H1 (cell line): ENCODE measurements at regions not wholly inside any gene's neighbourhood (a gene's known extent, or its start where the extent isn't known, plus 50 kb on each side); places are given as distances from the start of the nearest gene placed in this dataset.
"Not testable (repeated sequence)": the region's sequence is repeated elsewhere in the genome, so short reads cannot be mapped to it uniquely, and the experiment has no call there.

Experiments
- CEBPB ChIP-seq: IDR thresholded peaks from 2 replicates; pipeline ENCODE4 v1.6.1; 2012; ENCODE audit warnings: low read depth, low read length
- CTCF ChIP-seq, 3 experiments: IDR thresholded peaks; 1 replicate in 2 of 3; 2 replicates in 1 of 3; pipeline versions ENCODE4 v1.5.1 to v1.6.1; 2011; ENCODE audit warnings: low read length in 3 of 3, mild to moderate bottlenecking in 3 of 3, inconsistent platforms in 2 of 3, low read depth in 1 of 3, moderate library complexity in 1 of 3; ENCODE audit not compliant: insufficient read depth in 1 of 3; ENCODE audit errors: control extremely low read depth in 1 of 3
- EZH2 ChIP-seq: fragments of 200-600 bp; sonication (generic); IDR thresholded peaks from 2 replicates; pipeline ENCODE4 v1.7.1; 2012; ENCODE audit warnings: low read depth, mild to moderate bottlenecking, moderate library complexity, low read length, inconsistent platforms; ENCODE audit not compliant: severe bottlenecking
- PHF8 ChIP-seq: fragments of 200-600 bp; sonication (generic); conservative IDR thresholded peaks from 2 replicates; pipeline ENCODE4 v1.7.1; 2012; ENCODE audit warnings: low read depth, mild to moderate bottlenecking, inconsistent platforms, low read length, moderate library complexity
- TAF1 ChIP-seq: IDR thresholded peaks from 2 replicates; pipeline ENCODE4 v1.6.1; 2011; ENCODE audit warnings: mild to moderate bottlenecking, low read depth, low read length
- YY1 ChIP-seq: IDR thresholded peaks from 2 replicates; pipeline ENCODE4 v1.6.1; 2011; ENCODE audit warnings: low read depth, mild to moderate bottlenecking, low read length
- TF ChIP-seq, protein P1 (sequence below): IDR thresholded peaks from 2 replicates; pipeline ENCODE4 v1.6.1; 2012; ENCODE audit warnings: low read length, inconsistent platforms

- TF ChIP-seq CTCF (IDR thresholded peaks at IDR 0.05; ENCODE audit: control extremely low read depth in 1 of 3, insufficient read depth in 1 of 3, low read depth in 1 of 3, low read length in 3 of 3); EZH2; YY1; CEBPB; PHF8; TAF1: not testable (repeated sequence)
- TF ChIP-seq, protein P1, sequence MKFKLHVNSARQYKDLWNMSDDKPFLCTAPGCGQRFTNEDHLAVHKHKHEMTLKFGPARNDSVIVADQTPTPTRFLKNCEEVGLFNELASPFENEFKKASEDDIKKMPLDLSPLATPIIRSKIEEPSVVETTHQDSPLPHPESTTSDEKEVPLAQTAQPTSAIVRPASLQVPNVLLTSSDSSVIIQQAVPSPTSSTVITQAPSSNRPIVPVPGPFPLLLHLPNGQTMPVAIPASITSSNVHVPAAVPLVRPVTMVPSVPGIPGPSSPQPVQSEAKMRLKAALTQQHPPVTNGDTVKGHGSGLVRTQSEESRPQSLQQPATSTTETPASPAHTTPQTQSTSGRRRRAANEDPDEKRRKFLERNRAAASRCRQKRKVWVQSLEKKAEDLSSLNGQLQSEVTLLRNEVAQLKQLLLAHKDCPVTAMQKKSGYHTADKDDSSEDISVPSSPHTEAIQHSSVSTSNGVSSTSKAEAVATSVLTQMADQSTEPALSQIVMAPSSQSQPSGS: not testable (repeated sequence)
Observed at GRCh38 chr2:91744700-91745141, 3053.2 kb downstream of the RPIA start.
